ENCODE measurements at regions not wholly inside any gene's neighbourhood (a gene's known extent, or its start where the extent isn't known, plus 50 kb on each side); places are given as distances from the start of the nearest gene placed in this dataset.

- H3K9me2 ChIP-seq (replicated peaks; ENCODE audit: low read length) = no peaks in the 10 kb centered on the region
- peaks cover 26% of the 10 kb centered on the region for H3K27me3 ChIP-seq (ENCODE audit: low read length)
- ChIA-PET CTCF (no interaction called here), POLR2A (ENCODE audit: unreplicated experiment) (no interaction called here)
- H2AFZ ChIP-seq (ENCODE audit: low read length) = no peak overlapping the region
- no peak overlapping the region for H3K4me2 ChIP-seq (ENCODE audit: low read length)
- BruUV-seq (replicated peaks) = no TSS peak
- TF ChIP-seq EZH2 (IDR thresholded peaks at IDR 0.05; ENCODE audit: low read length, unreplicated experiment) (no peak), CTCF (conservative IDR thresholded peaks at IDR 0.05; ENCODE audit: low read depth, low read length) (no peak), EZH2phosphoT487 (IDR thresholded peaks at IDR 0.05; ENCODE audit: borderline replicate concordance, low read length) (no peak)
- no peak overlapping the region for H3K4me3 ChIP-seq (ENCODE audit: low read length)
- intact Hi-C loops (cut with micrococcal nuclease) = no loop called here
- H3K4me1 ChIP-seq (ENCODE audit: insufficient read depth, low read length) = no peaks in the 10 kb centered on the region
- no peaks in the 10 kb centered on the region for H3K36me3 ChIP-seq (ENCODE audit: low read depth, low read length)
- no peaks in the 10 kb centered on the region for H3F3A ChIP-seq (ENCODE audit: low read length, unreplicated experiment)
- H3K9ac ChIP-seq (ENCODE audit: low read length) = no peak overlapping the region
- H3K27ac ChIP-seq (ENCODE audit: low read length) = no peak overlapping the region
- no peak for DNase-seq
- H3K79me2 ChIP-seq (ENCODE audit: low read length) = no peaks in the 10 kb centered on the region
- H3K9me3 ChIP-seq (ENCODE audit: low read length) = 0 out of 2 replicates have a peak, but pooled peaks cover 9% of the 10 kb centered on the region
- ATAC-seq = no peak
- H4K20me1 ChIP-seq (ENCODE audit: low read length) = no peaks in the 10 kb centered on the region
Measured at GRCh38 chr2:240275386-240275785, 134.9 kb upstream of the OTOS start.

GRCh38 chr2:240277073-240277806, 136.8 kb upstream of the OTOS start:
- DNase-seq (peak; percentile 7), ATAC-seq (no peak)
- H3K36me3 ChIP-seq (ENCODE audit: low read depth, low read length) = no peaks in the 10 kb centered on the region
- peaks cover 41% of the 10 kb centered on the region for H3K27me3 ChIP-seq (ENCODE audit: low read length)
- H3K79me2 ChIP-seq (ENCODE audit: low read length) = no peaks in the 10 kb centered on the region
- no peaks in the 10 kb centered on the region for H3K4me1 ChIP-seq (ENCODE audit: insufficient read depth, low read length)
- H2AFZ ChIP-seq (ENCODE audit: low read length) = no peak overlapping the region
- no peaks in the 10 kb centered on the region for H3K9me2 ChIP-seq (replicated peaks; ENCODE audit: low read length)
- ChIA-PET POLR2A (ENCODE audit: unreplicated experiment) (no interaction called here), CTCF (no interaction called here)
- H4K20me1 ChIP-seq (ENCODE audit: low read length) = no peaks in the 10 kb centered on the region
- TF ChIP-seq CTCF (conservative IDR thresholded peaks at IDR 0.05; ENCODE audit: low read depth, low read length) (no peak), EZH2 (IDR thresholded peaks at IDR 0.05; ENCODE audit: low read length, unreplicated experiment) (no peak), EZH2phosphoT487 (IDR thresholded peaks at IDR 0.05; ENCODE audit: borderline replicate concordance, low read length) (no peak)
- no peaks in the 10 kb centered on the region for H3F3A ChIP-seq (ENCODE audit: low read length, unreplicated experiment)
- H3K9me3 ChIP-seq (ENCODE audit: low read length) = 0 out of 2 replicates have a peak, but pooled peaks cover 3% of the 10 kb centered on the region
- no TSS peak for BruUV-seq (replicated peaks)
- no peak overlapping the region for H3K27ac ChIP-seq (ENCODE audit: low read length)
- intact Hi-C loops (cut with micrococcal nuclease) = no loop called here
- no peak overlapping the region for H3K4me3 ChIP-seq (ENCODE audit: low read length)
- no peak overlapping the region for H3K4me2 ChIP-seq (ENCODE audit: low read length)
- no peak overlapping the region for H3K9ac ChIP-seq (ENCODE audit: low read length)

- no TSS peak for BruUV-seq (replicated peaks)
- H3K9me3 ChIP-seq (ENCODE audit: low read length) = no peaks in the 10 kb centered on the region
- H3K4me3 ChIP-seq (ENCODE audit: low read length) = no peak overlapping the region
- no peak for TF ChIP-seq EZH2phosphoT487 (IDR thresholded peaks at IDR 0.05; ENCODE audit: borderline replicate concordance, low read length)
- TF ChIP-seq CTCF (conservative IDR thresholded peaks at IDR 0.05; ENCODE audit: low read depth, low read length) = no peak
- no peak for TF ChIP-seq EZH2 (IDR thresholded peaks at IDR 0.05; ENCODE audit: low read length, unreplicated experiment)
- no peak overlapping the region for H3K9ac ChIP-seq (ENCODE audit: low read length)
- no peaks in the 10 kb centered on the region for H3K9me2 ChIP-seq (replicated peaks; ENCODE audit: low read length)
- peaks cover 41% of the 10 kb centered on the region for H3K27me3 ChIP-seq (ENCODE audit: low read length)
- no peaks in the 10 kb centered on the region for H3F3A ChIP-seq (ENCODE audit: low read length, unreplicated experiment)
- no peaks in the 10 kb centered on the region for H3K79me2 ChIP-seq (ENCODE audit: low read length)
- ChIA-PET CTCF (no interaction called here), POLR2A (ENCODE audit: unreplicated experiment) (no interaction called here)
- no peak overlapping the region for H2AFZ ChIP-seq (ENCODE audit: low read length)
- H3K36me3 ChIP-seq (ENCODE audit: low read depth, low read length) = no peaks in the 10 kb centered on the region
- no peaks in the 10 kb centered on the region for H4K20me1 ChIP-seq (ENCODE audit: low read length)
- intact Hi-C loops (cut with micrococcal nuclease) = no loop called here
- ATAC-seq (no peak), DNase-seq (no peak)
- no peaks in the 10 kb centered on the region for H3K4me1 ChIP-seq (ENCODE audit: insufficient read depth, low read length)
- H3K27ac ChIP-seq (ENCODE audit: low read length) = no peak overlapping the region
- no peak overlapping the region for H3K4me2 ChIP-seq (ENCODE audit: low read length)
Measured at GRCh38 chr2:240277807-240278522, 137.5 kb upstream of the OTOS start.
